HT-29 (cell line): ENCODE measurements at regions not wholly inside any gene's neighbourhood (a gene's known extent, or its start where the extent isn't known, plus 50 kb on each side); places are given as distances from the start of the nearest gene placed in this dataset.
A peak's percentile ranks its signal among the peaks of the same experiment; 100 is the strongest.

Experiments
- DNase-seq: peaks from one replicate; pipeline ENCODE4 v3.0.0-alpha.2; 2015; ENCODE audit warnings: low spot score

GRCh38 chr1:181387702-181388101, 95.6 kb upstream of the CACNA1E start:
- DNase-seq, result no peak

GRCh38 chr1:181390410-181391077, 92.8 kb upstream of the CACNA1E start:
- DNase-seq, result peak; percentile 40

GRCh38 chr1:181391301-181391900, 91.9 kb upstream of the CACNA1E start:
- DNase-seq, result no peak

GRCh38 chr1:181392133-181392532, 91.2 kb upstream of the CACNA1E start:
- DNase-seq, result no peak

- no peak for DNase-seq
These were observed 90.6 kb upstream of the CACNA1E start for GRCh38 chr1:181392613-181393220.

GRCh38 chr1:181394766-181395165, 88.6 kb upstream of the CACNA1E start:
- no peak for DNase-seq

- no peak for DNase-seq
These were observed 87.1 kb upstream of the CACNA1E start for GRCh38 chr1:181396171-181396670.

- DNase-seq, result no peak
These were observed 86.5 kb upstream of the CACNA1E start for GRCh38 chr1:181396811-181397210.

GRCh38 chr1:181397845-181398244, 85.5 kb upstream of the CACNA1E start:
- DNase-seq, result no peak

- no peak for DNase-seq
These were observed 84.8 kb upstream of the CACNA1E start for GRCh38 chr1:181398544-181398943.

- DNase-seq, result no peak
These were observed 77.7 kb upstream of the CACNA1E start for GRCh38 chr1:181405584-181405983.

- DNase-seq, result no peak
These were observed 76.3 kb upstream of the CACNA1E start for GRCh38 chr1:181406989-181407388.

GRCh38 chr1:181409981-181410380, 73.3 kb upstream of the CACNA1E start:
- no peak for DNase-seq

GRCh38 chr1:181412746-181413145, 70.6 kb upstream of the CACNA1E start:
- DNase-seq, result no peak

- DNase-seq, result no peak
These were observed 70.0 kb upstream of the CACNA1E start for GRCh38 chr1:181413195-181413815.

- DNase-seq, result no peak
These were observed 69.5 kb upstream of the CACNA1E start for GRCh38 chr1:181413836-181414235.

- no peak for DNase-seq
These were observed 67.0 kb upstream of the CACNA1E start for GRCh38 chr1:181416268-181416860.

GRCh38 chr1:181417915-181418314, 65.4 kb upstream of the CACNA1E start:
- no peak for DNase-seq

- DNase-seq, result peak; percentile 73
These were observed 59.9 kb upstream of the CACNA1E start for GRCh38 chr1:181423301-181423918.

- DNase-seq, result peak; percentile 87
These were observed 58.4 kb upstream of the CACNA1E start for GRCh38 chr1:181424786-181425403.

GRCh38 chr1:181425566-181425965, 57.8 kb upstream of the CACNA1E start:
- DNase-seq, result no peak
